ENCODE measurements at regions not wholly inside any gene's neighbourhood (a gene's known extent, or its start where the extent isn't known, plus 50 kb on each side); places are given as distances from the start of the nearest gene placed in this dataset.

DNA sequence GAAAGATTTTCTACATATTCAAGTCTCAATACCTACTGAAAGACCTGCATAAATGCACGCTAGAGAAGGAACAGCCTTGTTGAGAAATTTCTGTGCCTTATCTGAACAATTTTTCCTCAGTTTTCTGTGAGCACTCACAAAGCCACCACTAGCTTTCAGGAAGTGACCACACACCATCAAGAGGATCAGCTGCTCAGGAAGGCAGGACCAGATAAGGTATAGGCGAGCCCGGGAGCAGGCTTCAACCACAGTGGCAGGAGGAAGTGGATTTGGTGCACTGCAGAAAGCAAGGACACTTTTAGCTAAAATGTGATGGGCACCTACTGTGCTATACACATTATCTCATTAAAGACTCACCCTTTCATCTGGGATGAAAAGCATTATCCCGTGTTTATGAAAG, 220.8 kb downstream of the RAB38 start:
- Histone ChIP-seq H3K27ac (no peak overlapping the region), H3K36me3 (no peaks in the 10 kb centered on the region), H3K9me3 (no peaks in the 10 kb centered on the region), H3K4me1 (no peaks in the 10 kb centered on the region), H3K4me3 (no peak overlapping the region), H3K27me3 (peaks cover 0 to 2% (median 0%) of the 10 kb centered on the region in 3 donors)
- intact Hi-C loops (cut with DNase I; ENCODE audit: low total_unique reads) = no loop called here
- DNase-seq (no peak), ATAC-seq (no peak)
- in situ Hi-C loops (cut with MboI; ENCODE audit: low sequenced_read_pairs in 4 of 4) = loop anchor here in 1 of 4 donors (25.0 kb wide), 1 partner anchor 108 kb away; no protein-coding TSS in a partner anchor
- TF ChIP-seq, protein P1, sequence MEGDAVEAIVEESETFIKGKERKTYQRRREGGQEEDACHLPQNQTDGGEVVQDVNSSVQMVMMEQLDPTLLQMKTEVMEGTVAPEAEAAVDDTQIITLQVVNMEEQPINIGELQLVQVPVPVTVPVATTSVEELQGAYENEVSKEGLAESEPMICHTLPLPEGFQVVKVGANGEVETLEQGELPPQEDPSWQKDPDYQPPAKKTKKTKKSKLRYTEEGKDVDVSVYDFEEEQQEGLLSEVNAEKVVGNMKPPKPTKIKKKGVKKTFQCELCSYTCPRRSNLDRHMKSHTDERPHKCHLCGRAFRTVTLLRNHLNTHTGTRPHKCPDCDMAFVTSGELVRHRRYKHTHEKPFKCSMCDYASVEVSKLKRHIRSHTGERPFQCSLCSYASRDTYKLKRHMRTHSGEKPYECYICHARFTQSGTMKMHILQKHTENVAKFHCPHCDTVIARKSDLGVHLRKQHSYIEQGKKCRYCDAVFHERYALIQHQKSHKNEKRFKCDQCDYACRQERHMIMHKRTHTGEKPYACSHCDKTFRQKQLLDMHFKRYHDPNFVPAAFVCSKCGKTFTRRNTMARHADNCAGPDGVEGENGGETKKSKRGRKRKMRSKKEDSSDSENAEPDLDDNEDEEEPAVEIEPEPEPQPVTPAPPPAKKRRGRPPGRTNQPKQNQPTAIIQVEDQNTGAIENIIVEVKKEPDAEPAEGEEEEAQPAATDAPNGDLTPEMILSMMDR (IDR thresholded peaks at IDR 0.05 in 4 of 5, conservative IDR thresholded peaks at IDR 0.05 in 1 of 5) = no peak
- no peak for TF ChIP-seq POLR2A (IDR thresholded peaks at IDR 0.05)

DNA sequence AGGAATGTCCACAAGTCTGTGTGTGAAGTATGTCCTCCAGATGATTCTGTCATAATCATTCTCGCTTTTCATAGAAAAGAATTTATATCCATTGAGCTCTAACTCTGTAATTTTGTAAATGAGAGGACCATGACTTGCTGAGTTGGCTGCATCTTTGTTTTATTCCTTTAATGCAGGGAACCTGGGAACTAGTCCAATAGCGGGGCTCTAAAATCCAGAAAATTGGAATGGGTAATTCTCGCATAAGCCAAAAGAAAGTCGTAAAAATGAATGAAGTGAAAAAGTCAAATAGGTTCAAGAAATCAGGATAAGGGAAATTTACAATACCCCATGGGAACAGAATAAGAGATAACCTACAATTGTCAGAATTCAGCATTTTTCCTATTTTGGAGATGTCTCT, 232.5 kb downstream of the RAB38 start:
- ATAC-seq = no peak
- H3K9me3 ChIP-seq = no peaks in the 10 kb centered on the region
- no peak for DNase-seq
- no peaks in the 10 kb centered on the region for H3K27me3 ChIP-seq
- no peak overlapping the region for H3K27ac ChIP-seq
- H3K4me1 ChIP-seq = no peaks in the 10 kb centered on the region
- H3K36me3 ChIP-seq = no peaks in the 10 kb centered on the region
- intact Hi-C loops (cut with DNase I; ENCODE audit: low total_unique reads) (no loop called here), in situ Hi-C loops (cut with MboI; ENCODE audit: low sequenced_read_pairs in 4 of 4) (no loop called here)
- H3K4me3 ChIP-seq = no peak overlapping the region
- TF ChIP-seq, protein P1 (IDR thresholded peaks at IDR 0.05 in 4 of 5, conservative IDR thresholded peaks at IDR 0.05 in 1 of 5) = no peak
- no peak for TF ChIP-seq POLR2A (IDR thresholded peaks at IDR 0.05)

- H3K4me1 ChIP-seq = no peaks in the 10 kb centered on the region
- no peaks in the 10 kb centered on the region for H3K9me3 ChIP-seq
- H3K27ac ChIP-seq = no peak overlapping the region
- DNase-seq = no peak
- no peak for TF ChIP-seq POLR2A (IDR thresholded peaks at IDR 0.05)
- TF ChIP-seq, protein P1 (IDR thresholded peaks at IDR 0.05 in 4 of 5, conservative IDR thresholded peaks at IDR 0.05 in 1 of 5) = no peak
- in situ Hi-C loops (cut with MboI; ENCODE audit: low sequenced_read_pairs in 4 of 4) (no loop called here), intact Hi-C loops (cut with DNase I; ENCODE audit: low total_unique reads) (no loop called here)
- H3K4me3 ChIP-seq = no peak overlapping the region
- no peaks in the 10 kb centered on the region for H3K27me3 ChIP-seq
- no peaks in the 10 kb centered on the region for H3K36me3 ChIP-seq
- no peak for ATAC-seq
Measured at GRCh38 chr11:87934182-87934581, 241.1 kb downstream of the RAB38 start.

DNA sequence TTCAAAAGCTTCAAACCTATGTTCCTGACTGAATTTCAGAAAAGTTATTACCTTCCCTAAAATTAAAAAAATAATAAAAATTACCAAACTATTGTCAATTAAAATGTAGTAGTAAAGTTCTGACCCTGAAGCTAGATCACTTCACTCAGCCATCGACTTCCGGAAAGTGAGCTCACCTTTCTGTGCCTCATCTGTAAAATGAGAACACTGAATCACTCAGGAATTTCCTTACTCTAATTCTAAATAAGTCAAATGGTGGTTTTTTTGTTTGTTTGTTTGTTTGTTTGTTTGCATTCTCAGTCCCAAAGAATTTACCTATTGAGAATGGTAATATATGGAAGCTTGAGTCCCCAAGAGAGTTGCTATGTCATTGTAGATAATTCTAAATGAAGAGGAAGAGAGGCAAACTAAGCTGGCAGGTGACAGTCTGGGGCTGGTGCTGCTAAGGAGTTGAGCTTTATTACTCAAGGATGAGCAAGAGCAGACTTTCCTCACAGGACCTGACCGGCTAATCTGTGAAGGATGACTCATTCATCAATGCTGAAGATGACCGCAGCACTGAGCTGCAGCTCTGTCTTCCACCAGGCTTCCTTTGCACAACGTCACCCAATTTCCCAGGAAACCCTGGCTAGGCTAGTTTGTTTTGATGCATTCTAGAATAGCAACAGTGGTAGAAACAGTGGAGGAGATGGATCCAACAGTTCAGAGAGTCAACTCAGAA, 248.8 kb downstream of the RAB38 start:
- intact Hi-C loops (cut with DNase I; ENCODE audit: low total_unique reads) (no loop called here), in situ Hi-C loops (cut with MboI; ENCODE audit: low sequenced_read_pairs in 4 of 4) (no loop called here)
- Histone ChIP-seq H3K4me1 (no peaks in the 10 kb centered on the region), H3K4me3 (no peak overlapping the region), H3K27ac (no peak overlapping the region), H3K36me3 (no peaks in the 10 kb centered on the region), H3K9me3 (no peaks in the 10 kb centered on the region), H3K27me3 (no peaks in the 10 kb centered on the region)
- DNase-seq (no peak), ATAC-seq (peak in 1 of 2 donors; percentile 50)
- no peak for TF ChIP-seq POLR2A (IDR thresholded peaks at IDR 0.05)
- TF ChIP-seq, protein P1 (IDR thresholded peaks at IDR 0.05 in 4 of 5, conservative IDR thresholded peaks at IDR 0.05 in 1 of 5) = no peak

DNA sequence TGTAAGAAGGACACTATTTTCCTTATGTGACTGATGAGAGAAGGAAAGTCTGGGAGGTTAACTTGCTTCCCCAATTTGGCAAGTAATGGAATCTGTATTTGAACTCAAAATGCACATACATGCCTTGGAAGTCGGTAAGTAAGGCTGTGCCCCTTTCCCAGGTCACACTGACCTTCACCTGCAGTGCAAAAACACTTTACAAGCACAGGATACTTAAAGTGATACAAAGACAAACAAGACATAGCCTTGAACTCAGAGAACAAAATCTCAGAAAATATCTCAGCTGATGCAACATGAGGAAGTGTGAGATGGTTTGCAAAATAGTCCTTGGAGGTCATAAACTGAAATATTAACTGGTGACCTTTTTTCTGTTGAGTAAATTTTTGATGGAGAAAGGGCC, 251.1 kb downstream of the RAB38 start:
- ATAC-seq = no peak
- Histone ChIP-seq H3K4me1 (no peaks in the 10 kb centered on the region), H3K27me3 (no peaks in the 10 kb centered on the region), H3K4me3 (no peak overlapping the region), H3K27ac (no peak overlapping the region), H3K36me3 (no peaks in the 10 kb centered on the region), H3K9me3 (no peaks in the 10 kb centered on the region)
- in situ Hi-C loops (cut with MboI; ENCODE audit: low sequenced_read_pairs in 4 of 4) = no loop called here
- TF ChIP-seq, protein P1 (IDR thresholded peaks at IDR 0.05 in 4 of 5, conservative IDR thresholded peaks at IDR 0.05 in 1 of 5) = no peak
- TF ChIP-seq POLR2A (IDR thresholded peaks at IDR 0.05) = no peak
- DNase-seq = no peak
- intact Hi-C loops (cut with DNase I; ENCODE audit: low total_unique reads) = no loop called here
